Stromal cell of bone marrow (primary cell): ENCODE measurements at regions not wholly inside any gene's neighbourhood (a gene's known extent, or its start where the extent isn't known, plus 50 kb on each side); places are given as distances from the start of the nearest gene placed in this dataset.
"Not testable (repeated sequence)": the region's sequence is repeated elsewhere in the genome, so short reads cannot be mapped to it uniquely, and the experiment has no call there.

Experiments used
- DNase-seq: peaks from one replicate; pipeline ENCODE4 v3.0.0-alpha.2; 2012; ENCODE audit warnings: low read depth

DNA sequence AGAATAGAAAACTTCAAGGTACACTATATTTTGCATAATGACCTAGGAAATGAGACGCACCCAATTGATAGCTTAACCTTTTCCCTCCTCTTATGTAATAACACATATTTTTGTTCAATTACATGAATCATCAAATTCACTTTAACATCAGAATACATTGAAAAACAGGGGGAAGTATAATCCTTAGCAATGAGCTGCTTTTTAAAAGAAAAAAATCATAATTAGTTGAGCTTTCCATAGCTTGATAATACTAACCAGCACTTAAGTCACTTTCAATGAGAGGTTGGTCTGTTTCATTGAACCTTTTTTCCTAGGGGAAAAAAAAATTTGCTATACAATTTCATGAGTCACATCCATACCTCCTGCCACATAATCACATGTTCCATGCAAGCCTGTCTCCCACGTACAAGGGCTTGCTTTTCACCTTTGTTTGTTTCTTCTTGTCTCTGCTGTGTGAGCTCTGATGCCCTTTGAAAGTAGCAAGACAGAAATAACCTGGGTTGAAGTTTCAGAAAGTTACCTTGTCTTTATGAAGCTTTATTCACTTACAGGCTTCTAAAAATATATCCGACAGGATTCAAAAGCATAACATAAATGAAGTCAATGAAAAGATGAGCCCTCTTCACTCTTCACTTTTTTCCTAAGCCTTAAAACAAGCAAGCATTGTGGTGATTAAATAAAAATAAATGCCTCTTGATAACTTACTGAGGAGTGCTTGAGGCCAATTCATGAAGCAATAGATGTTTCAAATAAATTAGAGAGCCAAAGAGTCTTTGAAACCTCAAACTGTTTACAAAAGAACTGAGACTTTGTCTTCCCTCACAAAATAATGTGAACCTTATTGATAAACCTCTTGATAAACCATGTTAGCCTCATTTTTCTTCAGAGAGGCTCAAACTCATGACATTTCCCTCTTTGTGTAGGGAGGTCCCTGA, 108.5 kb downstream of the FEM1C start:
- DNase-seq: no peak

- DNase-seq: no peak
Observed at GRCh38 chr5:115435065-115435777, 109.4 kb downstream of the FEM1C start.

DNA sequence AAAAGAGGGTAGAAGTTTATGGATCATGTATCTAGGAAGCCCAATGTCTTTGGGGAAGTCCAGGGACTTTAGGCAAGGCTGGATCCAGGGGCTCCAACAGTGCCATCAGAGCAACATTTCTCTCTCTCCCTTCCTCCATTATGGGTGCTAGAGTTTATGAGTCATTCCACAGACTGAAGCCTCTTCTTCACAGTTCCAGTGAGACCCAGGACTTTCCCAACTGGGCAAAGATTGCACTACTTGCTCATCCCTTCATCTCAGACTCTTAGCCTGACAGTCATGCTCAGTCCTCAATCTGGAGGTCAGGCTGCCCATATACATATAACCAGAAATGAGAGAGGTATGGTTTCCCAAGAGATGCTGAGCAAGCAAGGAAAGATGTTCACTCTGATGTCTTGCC, 110.7 kb downstream of the FEM1C start:
- DNase-seq: no peak

DNA sequence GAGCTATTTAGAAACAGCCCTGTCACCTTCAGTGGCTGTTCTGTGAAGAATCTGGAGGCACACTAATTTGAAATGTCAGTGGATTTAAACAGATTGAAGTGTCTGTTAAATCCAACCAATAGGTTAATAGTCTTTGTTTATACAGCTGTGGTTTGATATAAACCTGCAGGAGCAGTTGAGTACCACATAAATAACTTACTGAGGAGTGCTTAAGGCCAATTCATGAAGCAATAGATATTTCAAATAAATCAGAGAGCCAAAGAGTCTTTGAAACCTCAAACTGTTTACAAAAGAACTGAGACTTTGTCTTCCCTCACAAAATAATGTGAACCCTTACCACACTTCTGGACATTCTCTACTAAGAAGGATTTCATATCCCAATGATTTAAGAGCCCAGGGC, 111.9 kb downstream of the FEM1C start:
- no peak for DNase-seq

DNA sequence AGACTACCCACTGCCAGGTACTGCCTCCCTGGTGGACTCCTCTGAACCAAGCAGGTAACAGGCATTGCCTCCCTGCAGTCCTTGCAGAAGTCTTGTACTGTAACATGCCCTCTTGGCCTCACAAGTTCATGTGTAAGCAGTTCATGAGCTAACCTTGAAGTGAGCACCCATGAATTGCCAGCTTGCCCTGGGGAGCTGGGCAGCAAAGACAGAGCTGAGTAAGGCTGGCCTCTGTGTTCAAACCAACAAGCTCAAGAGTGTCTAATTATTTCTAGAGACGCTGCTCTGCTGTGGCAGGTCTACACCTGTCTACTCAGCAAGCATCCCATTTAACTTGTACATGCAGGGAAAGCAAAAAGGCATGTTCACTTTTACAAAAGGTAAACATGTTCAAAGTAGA, 113.5 kb downstream of the FEM1C start:
- DNase-seq: no peak

GRCh38 chr5:115430374-115430773, 114.2 kb downstream of the FEM1C start:
- no peak for DNase-seq

DNA sequence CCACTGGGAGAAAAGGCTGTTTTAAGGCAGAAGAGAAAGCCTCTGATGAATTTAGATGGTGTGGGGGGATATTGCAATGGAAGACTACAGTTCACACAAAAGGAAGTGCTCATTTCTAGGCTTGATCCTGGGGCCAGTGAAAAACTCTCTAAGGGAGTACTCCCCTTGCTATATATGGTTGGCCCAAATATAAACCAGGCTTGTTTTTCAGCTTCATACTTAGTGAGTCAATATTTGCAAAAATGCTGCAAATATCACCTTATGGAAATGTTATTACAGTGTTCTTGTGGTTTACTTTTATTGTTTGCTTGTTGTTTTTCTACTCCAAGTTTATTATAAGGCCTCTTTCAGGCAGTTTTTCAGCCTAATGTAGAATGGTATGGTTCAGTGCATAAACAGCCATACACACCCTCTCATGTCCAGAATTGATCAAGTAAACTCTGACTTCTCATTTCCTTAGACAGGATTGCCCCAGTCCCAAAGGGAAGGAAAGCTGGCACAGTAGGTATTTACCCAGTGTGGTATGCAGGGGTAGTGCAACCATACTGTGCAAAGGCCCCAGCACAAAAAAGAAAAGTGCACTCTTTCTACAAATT, 115.1 kb downstream of the FEM1C start:
- DNase-seq: no peak

GRCh38 chr5:115428676-115429075, 115.9 kb downstream of the FEM1C start:
- DNase-seq: no peak

DNA sequence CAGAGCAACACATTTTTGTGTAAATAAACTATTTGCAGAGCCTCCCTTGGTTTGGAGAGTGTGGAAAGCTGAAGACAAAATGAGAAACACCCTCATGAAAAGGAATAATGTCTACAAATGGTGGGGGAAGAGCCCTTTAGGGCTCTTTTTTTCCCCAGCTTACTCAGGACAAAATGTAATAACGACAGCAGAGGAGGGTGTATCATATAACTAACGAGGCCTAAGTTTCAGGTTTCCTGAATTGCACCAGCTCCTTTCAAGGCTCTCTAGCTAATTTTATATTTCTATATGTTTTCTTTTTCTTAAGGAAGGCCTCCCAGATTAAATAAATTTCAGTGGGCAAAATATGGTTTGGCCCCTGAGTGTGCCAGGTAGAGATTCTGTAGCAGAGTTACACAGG, 116.3 kb downstream of the FEM1C start:
- no peak for DNase-seq

DNA sequence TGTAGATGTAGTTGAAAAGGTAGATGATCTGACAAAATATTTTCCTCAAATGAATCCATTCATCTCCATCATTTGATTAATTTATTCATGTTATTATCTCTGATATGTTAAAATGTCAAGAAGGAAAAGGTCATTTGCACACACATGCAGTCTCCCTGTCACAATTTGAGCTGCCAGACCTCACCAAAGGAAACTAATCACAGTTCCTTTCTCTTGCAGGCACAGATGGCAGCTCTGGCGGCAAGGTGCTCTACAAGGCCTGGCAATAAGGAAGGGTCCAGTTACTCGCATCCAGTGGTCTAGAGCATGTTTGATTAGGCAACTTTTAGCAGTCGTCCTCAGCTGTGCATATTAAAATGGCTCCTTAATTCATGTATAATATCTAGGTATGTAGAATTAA, 120.1 kb downstream of the FEM1C start:
- no peak for DNase-seq

DNA sequence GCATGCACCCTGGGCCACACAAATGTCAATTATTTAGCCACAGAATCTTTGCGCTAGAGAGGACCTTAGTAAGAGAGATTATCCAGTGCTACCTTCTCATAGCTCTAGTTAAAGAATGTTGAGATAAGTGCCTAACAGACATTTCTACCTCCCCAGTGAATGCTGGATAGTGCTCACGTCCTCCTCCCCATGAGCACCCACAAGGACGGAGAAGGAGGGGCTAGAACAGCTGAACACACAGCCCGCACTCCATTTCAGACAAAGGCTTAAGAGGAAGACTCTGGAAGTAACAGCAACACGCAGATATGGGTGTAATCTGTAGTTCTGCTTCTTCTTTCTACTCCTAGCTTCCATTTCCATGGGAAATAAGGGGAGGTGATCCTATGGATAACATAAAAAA, 120.5 kb downstream of the FEM1C start:
- DNase-seq: no peak

DNA sequence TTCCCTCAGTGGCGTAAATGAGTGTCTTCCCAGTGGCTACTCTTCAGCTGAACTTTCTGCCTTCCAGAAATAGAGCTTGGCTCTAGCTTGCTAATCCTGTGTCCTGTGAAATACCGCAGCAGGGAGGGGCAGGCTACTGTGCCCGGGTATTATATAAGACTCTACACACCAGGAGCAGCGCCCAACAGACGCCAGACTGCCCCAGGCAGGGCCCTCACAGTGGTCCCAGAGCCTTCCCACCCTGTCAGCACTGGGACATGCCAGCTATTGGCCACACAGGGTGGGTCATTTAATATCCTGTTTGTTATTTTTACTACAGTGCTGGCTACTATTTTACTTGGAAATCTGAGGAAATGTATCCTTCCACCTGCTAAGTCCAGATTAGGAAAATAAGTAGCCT, 121.0 kb downstream of the FEM1C start:
- no peak for DNase-seq

- DNase-seq: no peak
Observed at GRCh38 chr5:115423051-115423450, 121.5 kb downstream of the FEM1C start.

GRCh38 chr5:115420812-115421211, 123.8 kb downstream of the FEM1C start:
- DNase-seq: not testable (repeated sequence)

DNA sequence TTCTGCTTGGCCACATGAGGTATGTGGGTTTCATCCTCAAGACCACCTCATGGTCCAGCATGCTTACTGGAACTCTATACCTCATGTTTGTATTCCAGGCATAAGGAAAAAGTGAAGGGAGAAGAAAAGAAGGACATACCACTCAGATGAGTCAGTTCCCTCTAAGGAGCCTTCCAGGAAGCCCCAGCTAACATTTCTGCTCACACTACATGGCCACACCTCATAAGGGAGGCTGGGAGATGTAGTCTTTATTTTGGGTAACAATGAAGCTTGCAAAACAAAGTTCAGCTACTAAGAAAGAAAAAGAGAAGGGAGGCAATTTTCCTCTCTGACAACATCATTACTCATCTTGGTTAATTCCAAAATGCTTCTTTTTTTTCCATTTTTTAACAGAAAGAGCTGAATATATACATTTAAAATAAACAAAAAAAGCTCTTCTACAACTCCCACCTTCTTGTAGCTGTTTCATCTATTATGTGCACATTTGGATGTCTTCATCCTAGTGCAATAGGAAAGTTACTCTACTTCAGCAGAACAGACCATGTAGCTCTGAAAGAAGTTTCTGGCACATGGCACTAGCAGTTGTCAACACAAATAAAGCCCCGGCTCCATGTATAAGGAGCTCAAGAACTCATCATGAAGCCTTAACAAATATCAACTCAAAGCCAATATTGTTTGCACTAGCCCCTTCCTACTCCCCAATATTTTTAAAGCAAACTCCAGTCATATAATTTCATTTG, 123.6 kb upstream of the CCDC112 start:
- DNase-seq: peak; percentile 97

DNA sequence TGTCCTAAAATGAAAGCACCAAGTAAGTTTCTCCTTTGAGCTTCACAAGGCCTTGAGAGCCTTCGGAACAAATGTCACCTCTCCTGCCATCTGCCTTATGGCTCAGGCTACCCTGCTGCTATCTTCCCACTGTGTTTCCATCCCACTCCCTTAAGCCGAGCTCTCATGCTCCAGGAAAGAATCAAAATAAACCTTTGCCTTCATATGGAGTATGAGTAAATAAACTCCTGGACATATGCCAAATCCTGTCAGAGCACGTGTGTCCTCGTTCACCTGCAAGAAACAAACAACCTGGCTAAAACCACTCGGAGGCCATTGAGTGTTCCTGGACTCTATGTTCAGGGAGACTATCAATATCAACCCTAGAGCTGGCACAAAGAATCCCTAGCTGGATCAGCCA, 122.3 kb upstream of the CCDC112 start:
- DNase-seq: no peak

DNA sequence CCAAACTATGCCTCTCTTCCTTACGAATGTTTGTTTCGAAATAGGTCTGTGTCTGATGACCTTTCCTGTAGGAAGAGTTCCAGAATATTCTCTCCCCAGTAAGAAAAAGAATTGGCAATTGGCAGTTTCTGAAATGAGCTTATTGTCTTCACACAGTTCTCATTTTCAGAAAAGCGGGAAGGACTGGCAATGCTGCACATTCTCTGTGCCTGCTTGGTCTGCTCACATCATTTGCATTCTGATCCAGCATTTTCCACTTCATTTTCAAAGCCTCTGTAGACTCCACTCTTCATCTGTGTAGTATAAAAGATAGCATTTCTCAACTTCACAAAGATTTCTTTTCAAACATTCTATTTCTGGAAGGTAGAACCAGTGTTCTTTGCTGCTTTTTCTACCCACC, 120.6 kb upstream of the CCDC112 start:
- DNase-seq: no peak

GRCh38 chr5:115415143-115415491, 118.7 kb upstream of the CCDC112 start:
- DNase-seq: no peak

GRCh38 chr5:115414406-115415142, 118.1 kb upstream of the CCDC112 start:
- peak; percentile 80 for DNase-seq

GRCh38 chr5:115413651-115414050, 117.2 kb upstream of the CCDC112 start:
- DNase-seq: no peak

DNA sequence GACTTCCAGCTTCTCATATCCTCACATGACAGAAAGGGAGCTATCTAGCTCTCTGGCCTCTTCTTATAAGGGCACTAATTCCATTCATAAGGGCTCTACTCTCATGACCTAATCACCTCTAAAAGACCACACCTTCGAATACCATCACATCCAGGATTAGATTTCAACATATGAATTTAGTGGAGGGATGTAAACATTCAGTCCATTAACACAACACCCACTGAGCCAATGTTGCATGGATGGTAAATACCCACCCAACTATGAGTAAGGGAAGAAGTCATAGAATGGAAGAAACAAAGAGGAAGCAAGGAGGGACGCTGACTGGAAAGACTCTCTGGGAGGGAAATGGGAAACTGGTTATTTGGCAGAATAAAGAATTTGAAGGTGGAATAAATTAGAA, 112.6 kb upstream of the CCDC112 start:
- no peak for DNase-seq
